Muscle layer of duodenum (tissue), 2 donors: ENCODE measurements at regions not wholly inside any gene's neighbourhood (a gene's known extent, or its start where the extent isn't known, plus 50 kb on each side); places are given as distances from the start of the nearest gene placed in this dataset.

Experiments
- H3K27ac ChIP-seq: one replicate; pipeline ENCODE4 v1.7.0; 2013; ENCODE audit warnings: mild to moderate bottlenecking, low read length
- H3K27me3 ChIP-seq: one replicate; pipeline ENCODE4 v1.7.0; 2013; ENCODE audit warnings: low read depth, mild to moderate bottlenecking, control low read depth, low read length
- H3K36me3 ChIP-seq, 2 donors: one replicate each; pipeline ENCODE4 v1.7.0; 2013; ENCODE audit warnings: low read length in 2 of 2, control low read depth in 1 of 2, mild to moderate bottlenecking in 1 of 2; ENCODE audit not compliant: insufficient read depth in 2 of 2, control insufficient read depth in 1 of 2
- H3K4me1 ChIP-seq, 2 donors: one replicate each; pipeline ENCODE4 v1.7.0; 2013; ENCODE audit warnings: low read length in 2 of 2, mild to moderate bottlenecking in 2 of 2, control low read depth in 1 of 2, moderate library complexity in 1 of 2; ENCODE audit not compliant: insufficient read depth in 2 of 2, control insufficient read depth in 1 of 2
- H3K4me3 ChIP-seq, 2 donors: one replicate each; pipeline ENCODE4 v1.7.0; 2013; ENCODE audit warnings: low read length in 2 of 2, low read depth in 1 of 2, mild to moderate bottlenecking in 1 of 2
- H3K9me3 ChIP-seq, 2 donors: one replicate each; pipeline ENCODE4 v1.7.0; 2013; ENCODE audit warnings: low read length in 2 of 2, control low read depth in 1 of 2, mild to moderate bottlenecking in 1 of 2; ENCODE audit not compliant: control insufficient read depth in 1 of 2
- donor health status: healthy.

DNA sequence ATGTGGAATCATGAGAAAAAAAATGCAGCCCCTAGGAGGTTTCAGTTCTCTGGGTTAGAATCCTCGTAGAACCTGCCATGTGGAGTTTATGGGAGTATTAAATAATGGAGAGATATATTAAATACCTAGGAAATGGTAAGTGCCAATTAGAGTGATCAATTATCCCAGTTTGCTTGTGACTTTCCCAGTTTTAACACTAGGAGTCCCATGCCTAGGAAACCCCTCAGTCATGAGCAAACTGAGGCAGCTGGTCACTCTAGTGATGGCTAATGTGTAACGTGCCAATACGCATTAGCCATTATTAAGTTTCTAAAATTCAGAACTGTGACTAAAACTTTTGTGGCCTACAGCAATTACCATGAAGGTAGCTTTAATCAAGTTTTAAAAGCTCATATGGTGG lies 720.6 kb downstream of the TAF11L14 start:
- no peaks in the 10 kb centered on the region for H3K9me3 ChIP-seq
- no peaks in the 10 kb centered on the region for H3K36me3 ChIP-seq
- H3K27ac ChIP-seq: no peak overlapping the region
- no peak overlapping the region for H3K4me3 ChIP-seq
- no peaks in the 10 kb centered on the region for H3K4me1 ChIP-seq
- H3K27me3 ChIP-seq: no peaks in the 10 kb centered on the region

GRCh38 chr5:18357486-18357885 lies 723.2 kb downstream of the TAF11L14 start:
- no peak overlapping the region for H3K27ac ChIP-seq
- no peaks in the 10 kb centered on the region for H3K36me3 ChIP-seq
- H3K4me1 ChIP-seq: no peaks in the 10 kb centered on the region

DNA sequence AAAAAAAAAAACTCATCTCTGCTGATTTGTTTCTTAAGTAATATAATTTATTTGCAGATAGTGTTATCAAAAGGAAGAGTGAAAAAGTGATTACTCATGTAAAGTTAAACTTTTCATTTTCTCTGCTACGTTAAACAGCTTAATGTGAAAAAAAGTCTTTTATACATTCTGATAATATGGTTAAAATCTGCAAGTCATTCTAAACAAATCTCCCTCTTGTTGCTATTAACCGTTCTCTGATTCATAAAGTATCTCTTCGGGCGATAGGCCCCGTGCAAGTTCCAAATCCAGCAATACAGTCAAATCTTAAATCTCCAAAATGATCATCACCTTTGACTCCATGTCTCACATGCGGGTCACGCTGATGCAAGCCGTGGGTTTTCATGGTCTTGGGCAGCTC lies 732.0 kb downstream of the TAF11L14 start:
- H3K9me3 ChIP-seq: no peaks in the 10 kb centered on the region

More at GRCh38 chr5:18357486-18357885, 723.2 kb downstream of the TAF11L14 start:
- H3K4me3 ChIP-seq: no peak overlapping the region
- no peaks in the 10 kb centered on the region for H3K27me3 ChIP-seq
- H3K9me3 ChIP-seq: no peaks in the 10 kb centered on the region

DNA sequence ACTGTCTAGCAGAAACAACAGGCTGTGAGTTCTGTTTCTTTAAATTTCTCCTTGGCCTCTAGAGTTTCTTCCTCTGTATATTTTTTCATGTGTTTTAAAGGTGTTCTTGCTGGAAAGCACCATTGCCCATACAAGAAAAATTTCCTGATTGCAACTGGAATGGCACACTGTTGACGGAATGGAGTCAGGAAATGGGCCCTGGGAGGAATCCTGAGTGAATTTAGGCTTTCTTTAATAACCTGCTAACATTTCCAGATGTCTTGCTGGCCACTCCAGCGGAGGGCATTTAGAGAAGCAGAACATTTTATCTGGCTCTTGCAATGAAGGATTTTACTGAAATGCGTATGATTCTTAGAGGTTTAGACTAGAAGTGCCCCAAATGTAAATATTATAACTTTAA lies 736.3 kb downstream of the TAF11L14 start:
- no peaks in the 10 kb centered on the region for H3K27me3 ChIP-seq
- no peak overlapping the region for H3K27ac ChIP-seq
- H3K4me1 ChIP-seq: no peaks in the 10 kb centered on the region
- H3K4me3 ChIP-seq: no peak overlapping the region
- H3K36me3 ChIP-seq: no peaks in the 10 kb centered on the region
- H3K9me3 ChIP-seq: no peaks in the 10 kb centered on the region

More for the DNA sequence above, 732.0 kb downstream of the TAF11L14 start:
- H3K27ac ChIP-seq: no peak overlapping the region
- H3K4me3 ChIP-seq: no peak overlapping the region
- H3K27me3 ChIP-seq: no peaks in the 10 kb centered on the region
- H3K36me3 ChIP-seq: no peaks in the 10 kb centered on the region
- no peaks in the 10 kb centered on the region for H3K4me1 ChIP-seq

- H3K9me3 ChIP-seq: no peaks in the 10 kb centered on the region
- no peak overlapping the region for H3K27ac ChIP-seq
- no peak overlapping the region for H3K4me3 ChIP-seq
- no peaks in the 10 kb centered on the region for H3K27me3 ChIP-seq
- no peaks in the 10 kb centered on the region for H3K4me1 ChIP-seq
- H3K36me3 ChIP-seq: no peaks in the 10 kb centered on the region
These were observed 741.4 kb downstream of the TAF11L14 start for GRCh38 chr5:18375641-18376040.

- Histone ChIP-seq H3K9me3 (no peaks in the 10 kb centered on the region), H3K27me3 (no peaks in the 10 kb centered on the region)
These were observed 743.8 kb downstream of the TAF11L14 start for GRCh38 chr5:18378066-18378465.

DNA sequence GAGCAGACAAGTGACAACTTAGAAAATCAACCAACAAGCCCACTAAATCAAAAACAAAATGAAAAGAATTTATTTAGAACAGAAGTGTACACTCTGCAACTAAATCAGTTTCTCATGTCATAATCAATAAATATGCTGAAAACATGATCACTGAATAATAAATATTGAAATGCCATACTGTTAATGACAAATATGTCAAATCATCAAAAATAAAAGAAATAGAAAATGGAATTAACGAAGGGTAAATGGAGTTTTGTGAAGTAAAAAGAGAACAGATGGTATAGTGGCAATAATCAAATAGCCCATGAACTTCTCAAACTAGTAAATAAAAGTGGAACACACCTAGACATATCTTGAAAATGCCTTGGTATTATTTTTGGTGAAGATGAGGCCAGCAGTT lies 744.9 kb downstream of the TAF11L14 start:
- no peaks in the 10 kb centered on the region for H3K9me3 ChIP-seq
- H3K4me3 ChIP-seq: no peak overlapping the region
- no peaks in the 10 kb centered on the region for H3K4me1 ChIP-seq
- H3K27ac ChIP-seq: no peak overlapping the region
- H3K36me3 ChIP-seq: no peaks in the 10 kb centered on the region
- H3K27me3 ChIP-seq: no peaks in the 10 kb centered on the region

More at GRCh38 chr5:18378066-18378465, 743.8 kb downstream of the TAF11L14 start:
- Histone ChIP-seq H3K27ac (no peak overlapping the region), H3K4me3 (no peak overlapping the region), H3K4me1 (no peaks in the 10 kb centered on the region), H3K36me3 (no peaks in the 10 kb centered on the region)

- Histone ChIP-seq H3K27me3 (no peaks in the 10 kb centered on the region), H3K4me3 (no peak overlapping the region), H3K27ac (no peak overlapping the region), H3K9me3 (no peaks in the 10 kb centered on the region), H3K4me1 (no peaks in the 10 kb centered on the region), H3K36me3 (no peaks in the 10 kb centered on the region)
These were observed 746.6 kb downstream of the TAF11L14 start for GRCh38 chr5:18380729-18381362.

- Histone ChIP-seq H3K27me3 (no peaks in the 10 kb centered on the region), H3K4me1 (no peaks in the 10 kb centered on the region), H3K4me3 (no peak overlapping the region), H3K9me3 (no peaks in the 10 kb centered on the region), H3K27ac (no peak overlapping the region), H3K36me3 (no peaks in the 10 kb centered on the region)
These were observed 759.5 kb downstream of the TAF11L14 start for GRCh38 chr5:18393565-18394442.

DNA sequence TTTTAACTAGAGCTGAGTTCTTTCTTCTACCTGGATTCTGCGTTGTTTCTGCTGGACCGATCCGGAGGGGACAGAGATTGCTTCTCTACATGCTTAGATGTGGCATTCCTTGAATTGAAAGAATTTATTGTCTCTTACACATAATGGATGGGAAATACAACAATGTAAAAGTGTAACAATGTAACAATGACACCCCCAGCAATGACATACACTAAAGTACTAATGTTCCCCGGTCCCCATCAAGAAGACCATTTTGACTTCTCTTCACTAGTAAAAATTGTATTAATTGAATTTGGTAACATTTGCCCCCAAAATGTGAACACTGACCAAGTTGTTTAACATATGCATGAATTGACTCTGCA lies 760.2 kb downstream of the TAF11L14 start:
- H3K9me3 ChIP-seq: no peaks in the 10 kb centered on the region
- no peak overlapping the region for H3K27ac ChIP-seq
- H3K27me3 ChIP-seq: no peaks in the 10 kb centered on the region
- no peak overlapping the region for H3K4me3 ChIP-seq
- H3K36me3 ChIP-seq: no peaks in the 10 kb centered on the region
- H3K4me1 ChIP-seq: no peaks in the 10 kb centered on the region

DNA sequence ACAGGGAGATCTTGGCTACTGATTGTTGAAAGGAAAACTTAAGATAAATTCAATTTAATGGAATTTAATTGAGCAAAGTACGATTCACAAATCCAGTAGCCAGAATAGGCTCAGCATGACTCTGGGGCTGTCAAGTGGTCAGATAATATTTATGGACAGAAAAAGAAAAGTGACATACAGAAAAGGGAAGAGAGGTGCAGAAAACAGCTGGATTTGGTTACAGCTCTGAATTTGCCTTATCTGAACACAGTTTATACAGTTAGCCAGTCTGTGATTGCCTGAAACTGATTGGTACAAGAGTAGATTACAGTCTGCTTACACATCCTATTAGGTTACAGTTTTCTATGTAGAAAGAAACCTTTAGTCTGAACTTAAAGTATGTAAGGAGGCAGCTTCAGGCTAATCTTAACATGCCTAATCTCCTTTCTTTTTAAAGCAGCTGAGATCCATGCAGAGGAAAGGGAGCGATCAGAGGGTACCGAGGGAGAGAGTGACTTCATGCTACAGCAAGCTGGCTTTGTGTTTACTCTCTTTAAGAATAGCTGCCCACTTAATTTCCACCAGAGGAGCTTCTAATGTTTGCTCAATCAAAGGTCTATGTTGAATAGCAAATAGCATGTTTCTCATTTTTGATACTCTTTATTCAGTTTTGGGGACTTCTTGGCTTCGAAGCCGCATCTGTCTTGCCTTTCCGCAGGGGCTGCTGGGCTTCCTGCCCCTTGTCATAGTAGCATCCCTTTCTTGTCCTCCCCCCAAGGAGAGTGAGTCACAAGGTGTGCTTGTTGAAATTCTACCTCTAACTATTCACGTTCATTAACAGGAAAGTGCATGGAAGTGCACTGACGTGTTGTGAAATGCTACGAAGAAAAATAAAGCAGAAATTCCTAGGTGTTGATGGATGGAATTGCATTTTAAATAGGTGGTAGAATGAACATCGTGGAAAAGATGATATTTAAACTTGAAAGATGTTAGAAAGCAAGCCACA lies 761.2 kb downstream of the TAF11L14 start:
- no peaks in the 10 kb centered on the region for H3K4me1 ChIP-seq
- no peak overlapping the region for H3K4me3 ChIP-seq
- no peaks in the 10 kb centered on the region for H3K9me3 ChIP-seq
- no peaks in the 10 kb centered on the region for H3K36me3 ChIP-seq
- H3K27ac ChIP-seq: no peak overlapping the region
- H3K27me3 ChIP-seq: no peaks in the 10 kb centered on the region
